ENCODE measurements at regions not wholly inside any gene's neighbourhood (a gene's known extent, or its start where the extent isn't known, plus 50 kb on each side); places are given as distances from the start of the nearest gene placed in this dataset.
"Not testable (repeated sequence)": the region's sequence is repeated elsewhere in the genome, so short reads cannot be mapped to it uniquely, and the experiment has no call there.

DNA sequence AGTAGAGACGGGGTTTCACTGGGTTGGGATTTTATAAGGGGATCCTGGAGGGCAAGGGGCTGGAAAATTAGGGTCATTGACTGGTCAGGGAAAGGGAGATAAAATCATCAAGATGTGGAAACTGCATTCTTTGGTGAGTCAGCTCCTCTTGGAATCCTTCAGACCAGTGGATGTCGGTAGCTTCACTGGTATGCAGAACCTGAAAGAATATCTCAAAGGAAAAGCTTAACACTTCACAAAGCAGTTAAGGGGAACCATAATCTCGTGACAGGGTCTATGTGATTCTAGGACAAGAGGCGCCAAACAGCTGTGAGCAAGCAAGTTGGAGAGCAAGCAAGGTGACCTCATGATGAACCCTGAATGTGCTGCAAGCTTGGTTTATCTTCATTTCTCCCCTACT is 634.7 kb upstream of the AUTS2 start:
- Mint-ChIP-seq H3K4me3 (no peak overlapping the region), H3K36me3 (ENCODE audit: low read depth) (no peaks in the 10 kb centered on the region), H3K9me3 (peaks cover 44% of the 10 kb centered on the region), H3K27me3 (ENCODE audit: low read depth) (no peaks in the 10 kb centered on the region), H3K27ac (no peak overlapping the region), H3K4me1 (ENCODE audit: low read depth) (no peaks in the 10 kb centered on the region)
- DNase-seq (ENCODE audit: low spot score): no peak

DNA sequence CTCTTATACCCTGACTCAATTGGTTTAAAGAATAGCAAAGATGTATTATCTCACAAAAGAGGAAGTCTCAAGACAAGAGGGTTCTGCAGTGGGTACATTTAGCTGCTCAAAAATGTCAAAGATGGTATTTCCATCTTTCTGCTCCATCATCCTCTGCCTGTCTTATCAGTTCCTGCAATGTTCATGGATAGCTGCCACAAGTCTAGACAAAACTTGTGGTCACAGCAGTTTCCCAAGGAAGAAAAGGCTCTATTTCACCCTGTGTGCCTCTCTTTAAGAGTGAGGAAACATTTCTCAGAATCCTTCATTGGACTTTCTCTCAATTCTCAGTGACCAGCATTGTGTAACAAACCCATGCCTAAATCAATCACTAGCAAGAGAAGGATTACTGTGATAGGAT is 634.2 kb upstream of the AUTS2 start:
- no peaks in the 10 kb centered on the region for H3K4me1 Mint-ChIP-seq (ENCODE audit: low read depth)
- DNase-seq (ENCODE audit: low spot score): no peak
- H3K4me3 Mint-ChIP-seq: no peak overlapping the region
- H3K36me3 Mint-ChIP-seq (ENCODE audit: low read depth): no peaks in the 10 kb centered on the region
- H3K27me3 Mint-ChIP-seq (ENCODE audit: low read depth): no peaks in the 10 kb centered on the region
- H3K27ac Mint-ChIP-seq: no peak overlapping the region
- peaks cover 39% of the 10 kb centered on the region for H3K9me3 Mint-ChIP-seq

DNA sequence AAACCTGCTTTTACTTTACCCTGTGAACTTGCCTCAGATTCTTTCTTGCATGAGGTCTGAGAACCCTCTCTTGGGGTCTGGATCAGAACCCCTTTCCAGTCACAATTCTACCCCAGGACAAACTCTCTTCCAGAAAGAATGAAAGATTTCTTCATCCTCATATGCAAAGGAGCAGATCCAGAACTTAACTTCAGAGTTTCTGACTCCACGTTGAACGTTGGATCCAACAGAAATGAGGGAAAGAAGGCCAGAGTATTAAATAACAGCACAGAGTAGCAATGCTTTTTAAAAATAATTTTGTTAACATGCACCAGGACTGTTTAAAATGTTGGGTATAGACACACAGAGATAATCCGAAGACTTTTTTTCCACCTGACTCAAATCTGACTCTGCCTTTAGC is 632.9 kb upstream of the AUTS2 start:
- H3K9me3 Mint-ChIP-seq: peaks cover 39% of the 10 kb centered on the region
- H3K4me1 Mint-ChIP-seq (ENCODE audit: low read depth): no peaks in the 10 kb centered on the region
- H3K4me3 Mint-ChIP-seq: no peak overlapping the region
- no peaks in the 10 kb centered on the region for H3K36me3 Mint-ChIP-seq (ENCODE audit: low read depth)
- H3K27me3 Mint-ChIP-seq (ENCODE audit: low read depth): no peaks in the 10 kb centered on the region
- no peak overlapping the region for H3K27ac Mint-ChIP-seq
- no peak for DNase-seq (ENCODE audit: low spot score)

DNA sequence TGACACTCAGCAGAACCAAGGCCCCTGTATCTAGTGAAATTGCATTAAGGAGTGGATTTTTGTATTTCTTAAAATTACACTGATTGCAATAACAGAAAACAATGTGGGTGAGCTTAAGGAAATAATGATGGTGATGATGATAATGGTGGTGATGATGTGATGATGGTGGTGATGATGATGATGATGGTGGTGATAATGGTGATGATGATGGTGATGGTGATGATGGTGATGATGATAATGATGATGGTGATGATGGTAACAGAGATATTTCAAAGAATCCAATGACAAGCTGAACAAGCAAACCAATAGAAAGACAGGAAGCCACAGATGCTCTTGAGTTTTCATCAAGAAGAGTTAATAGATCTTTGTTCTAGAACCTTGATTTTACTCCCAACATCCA is 630.7 kb upstream of the AUTS2 start:
- Mint-ChIP-seq H3K27ac (no peak overlapping the region), H3K4me3 (no peak overlapping the region), H3K9me3 (peaks cover 52% of the 10 kb centered on the region), H3K36me3 (ENCODE audit: low read depth) (no peaks in the 10 kb centered on the region), H3K4me1 (ENCODE audit: low read depth) (no peaks in the 10 kb centered on the region), H3K27me3 (ENCODE audit: low read depth) (no peaks in the 10 kb centered on the region)
- no peak for DNase-seq (ENCODE audit: low spot score)

DNA sequence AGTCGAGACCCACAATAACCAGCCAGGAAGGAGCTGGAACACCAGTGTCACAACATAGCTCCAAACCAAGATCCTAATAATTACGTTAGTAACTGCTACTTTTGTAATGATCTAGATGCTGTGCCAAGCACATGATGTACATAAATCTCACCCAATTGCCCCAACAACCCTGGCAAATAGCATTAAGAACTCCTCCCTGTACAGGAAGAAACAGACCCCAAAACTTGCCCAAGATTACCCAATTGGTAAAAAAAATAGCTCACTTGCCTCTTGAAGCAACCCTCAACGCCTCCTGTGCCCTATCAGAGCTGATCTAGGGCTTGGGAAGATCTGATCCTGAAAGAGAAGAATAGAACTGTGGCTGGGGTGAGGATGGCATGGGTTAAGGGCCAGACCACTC is 628.7 kb upstream of the AUTS2 start:
- H3K9me3 Mint-ChIP-seq: peaks cover 54% of the 10 kb centered on the region

DNA sequence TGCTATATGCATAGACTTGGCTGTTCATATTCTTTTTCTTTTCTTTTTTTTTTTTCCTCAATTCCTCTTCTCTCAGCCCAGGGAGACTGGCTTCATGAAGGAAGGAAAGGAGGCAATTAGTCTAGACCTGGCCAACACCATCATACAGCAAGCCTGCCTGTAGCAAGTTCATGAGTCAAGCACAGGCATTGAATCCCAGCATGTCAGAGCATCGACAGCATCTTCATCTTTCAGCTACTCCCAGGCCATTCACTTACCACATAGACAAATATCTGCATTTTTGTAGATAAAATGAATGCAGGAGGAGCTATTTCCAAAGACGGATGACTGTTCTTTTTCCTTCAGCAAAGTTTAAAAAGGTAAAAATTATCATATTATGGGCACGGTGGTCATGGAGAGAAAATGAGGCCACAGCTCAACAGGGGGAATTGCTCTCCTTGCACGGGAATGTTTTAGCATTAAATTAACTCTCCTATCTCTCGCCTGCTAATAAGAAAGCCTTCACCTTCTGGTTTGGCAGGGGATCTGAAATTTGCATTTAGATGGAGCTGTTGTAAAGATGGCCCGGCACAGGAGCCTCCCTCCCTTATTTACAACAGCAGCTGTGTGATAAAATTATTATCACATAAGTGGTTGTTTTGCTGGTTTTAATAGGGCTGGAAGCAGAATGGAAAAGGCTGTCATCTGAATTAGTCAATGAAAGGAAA is 626.5 kb upstream of the AUTS2 start:
- H3K27me3 Mint-ChIP-seq (ENCODE audit: low read depth): no peaks in the 10 kb centered on the region
- no peaks in the 10 kb centered on the region for H3K36me3 Mint-ChIP-seq (ENCODE audit: low read depth)
- H3K9me3 Mint-ChIP-seq: peaks cover 49% of the 10 kb centered on the region
- no peak overlapping the region for H3K27ac Mint-ChIP-seq
- no peak for DNase-seq (ENCODE audit: low spot score)
- no peak overlapping the region for H3K4me3 Mint-ChIP-seq
- H3K4me1 Mint-ChIP-seq (ENCODE audit: low read depth): no peaks in the 10 kb centered on the region

More for the DNA sequence above, 628.7 kb upstream of the AUTS2 start:
- Mint-ChIP-seq H3K27ac (no peak overlapping the region), H3K27me3 (ENCODE audit: low read depth) (no peaks in the 10 kb centered on the region), H3K36me3 (ENCODE audit: low read depth) (no peaks in the 10 kb centered on the region), H3K4me3 (no peak overlapping the region), H3K4me1 (ENCODE audit: low read depth) (no peaks in the 10 kb centered on the region)
- no peak for DNase-seq (ENCODE audit: low spot score)

DNA sequence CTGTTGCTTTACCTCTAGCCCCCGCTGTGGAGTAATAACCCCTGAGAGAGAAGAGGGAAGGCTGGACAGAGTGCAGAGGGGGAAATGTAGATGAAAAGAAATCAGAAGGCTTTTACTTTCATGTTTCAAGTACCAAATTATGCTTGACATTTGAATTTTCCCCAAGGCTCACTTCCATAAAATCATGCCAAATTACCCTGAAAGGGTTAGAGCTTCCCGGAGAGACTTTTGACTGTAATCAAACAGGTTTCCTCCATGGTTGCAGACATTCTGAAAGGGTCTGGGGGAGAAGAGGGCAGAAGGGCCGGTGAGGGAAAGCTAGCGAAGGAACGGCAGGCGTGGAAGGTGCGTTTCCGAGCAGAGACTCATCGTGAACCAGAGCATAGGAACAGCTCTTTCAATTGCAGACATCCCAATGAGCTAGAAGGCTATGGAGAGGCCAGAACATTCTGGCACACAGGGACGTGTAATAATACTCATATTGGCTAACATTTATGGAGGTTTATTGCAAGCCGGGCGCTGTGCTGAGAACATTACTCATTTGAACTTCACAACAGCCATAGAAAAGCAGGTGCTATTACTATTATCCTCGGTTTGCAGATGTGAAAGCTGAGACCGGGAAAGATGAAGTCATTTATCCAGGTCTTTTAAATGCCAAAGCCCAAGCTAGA is 620.8 kb upstream of the AUTS2 start:
- Mint-ChIP-seq H3K4me1 (ENCODE audit: low read depth) (no peaks in the 10 kb centered on the region), H3K36me3 (ENCODE audit: low read depth) (no peaks in the 10 kb centered on the region), H3K27me3 (ENCODE audit: low read depth) (no peaks in the 10 kb centered on the region), H3K27ac (no peak overlapping the region), H3K9me3 (peaks cover 62% of the 10 kb centered on the region), H3K4me3 (no peak overlapping the region)
- no peak for DNase-seq (ENCODE audit: low spot score)

DNA sequence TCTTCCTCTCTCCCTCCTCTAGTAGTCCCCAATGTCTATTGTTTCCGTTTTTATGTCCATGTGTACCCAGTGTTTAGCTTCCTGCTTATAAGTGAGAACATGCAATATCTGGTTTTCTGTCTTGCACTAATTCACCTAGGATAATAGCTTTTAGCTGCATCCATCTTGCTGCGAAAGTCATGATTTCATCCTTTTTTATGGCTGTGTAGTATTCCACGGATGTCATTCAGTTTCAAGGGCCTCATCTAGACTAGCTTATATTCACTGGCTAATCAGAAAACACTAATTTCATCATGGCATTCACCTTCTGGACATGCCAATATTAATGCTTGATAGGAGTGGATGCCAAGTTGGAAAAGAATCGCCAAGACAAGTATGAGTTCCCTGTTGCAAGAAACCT is 619.6 kb upstream of the AUTS2 start:
- no peak overlapping the region for H3K4me3 Mint-ChIP-seq
- peaks cover 58% of the 10 kb centered on the region for H3K9me3 Mint-ChIP-seq
- H3K4me1 Mint-ChIP-seq (ENCODE audit: low read depth): no peaks in the 10 kb centered on the region
- DNase-seq (ENCODE audit: low spot score): no peak
- H3K27me3 Mint-ChIP-seq (ENCODE audit: low read depth): no peaks in the 10 kb centered on the region
- no peaks in the 10 kb centered on the region for H3K36me3 Mint-ChIP-seq (ENCODE audit: low read depth)
- H3K27ac Mint-ChIP-seq: no peak overlapping the region

DNA sequence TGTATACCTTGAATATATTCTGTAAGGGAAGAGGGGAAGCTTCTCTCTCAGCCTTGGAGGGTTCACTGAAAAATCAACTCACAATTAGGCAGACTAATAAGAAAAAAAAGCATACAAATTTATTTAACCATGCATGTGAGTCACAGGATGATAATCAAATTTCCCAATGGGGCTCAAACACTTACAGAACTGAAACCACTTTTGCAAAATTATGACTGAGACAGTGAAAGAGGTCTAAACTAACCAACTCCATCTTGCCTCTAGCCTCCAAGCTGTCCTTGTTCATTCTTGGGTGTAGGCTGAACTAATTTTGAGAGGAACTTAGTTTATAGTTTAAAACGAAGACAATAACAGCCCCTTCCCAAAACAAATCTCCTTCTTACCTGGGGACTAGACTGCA is 618.3 kb upstream of the AUTS2 start:
- Mint-ChIP-seq H3K36me3 (ENCODE audit: low read depth) (no peaks in the 10 kb centered on the region), H3K4me1 (ENCODE audit: low read depth) (no peaks in the 10 kb centered on the region), H3K9me3 (peaks cover 64% of the 10 kb centered on the region), H3K27ac (no peak overlapping the region), H3K4me3 (no peak overlapping the region), H3K27me3 (ENCODE audit: low read depth) (no peaks in the 10 kb centered on the region)
- DNase-seq (ENCODE audit: low spot score): no peak

DNA sequence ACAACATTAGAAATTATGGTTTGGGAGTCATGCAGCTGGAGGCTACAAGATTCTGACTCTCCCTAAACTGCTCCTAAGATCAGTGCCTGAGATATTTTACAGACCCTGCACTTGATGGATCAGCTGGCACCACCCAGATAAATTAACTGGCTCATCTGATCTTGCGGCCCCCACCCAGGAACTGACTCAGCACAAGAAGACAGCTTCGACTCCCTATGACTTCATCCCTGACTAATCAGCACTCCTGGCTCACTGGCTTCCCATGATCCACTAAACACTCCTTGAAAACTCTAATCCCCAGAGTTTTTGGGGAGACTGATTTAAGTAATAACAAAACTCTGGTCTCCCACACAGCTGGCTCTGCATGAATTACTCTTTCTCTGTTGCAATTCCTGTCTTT is 617.8 kb upstream of the AUTS2 start:
- not testable (repeated sequence) for H3K36me3 Mint-ChIP-seq (ENCODE audit: low read depth); H3K4me1 Mint-ChIP-seq (ENCODE audit: low read depth); DNase-seq (ENCODE audit: low spot score); H3K27ac Mint-ChIP-seq; H3K27me3 Mint-ChIP-seq (ENCODE audit: low read depth); H3K4me3 Mint-ChIP-seq
- H3K9me3 Mint-ChIP-seq: peaks cover 68% of the 10 kb centered on the region

DNA sequence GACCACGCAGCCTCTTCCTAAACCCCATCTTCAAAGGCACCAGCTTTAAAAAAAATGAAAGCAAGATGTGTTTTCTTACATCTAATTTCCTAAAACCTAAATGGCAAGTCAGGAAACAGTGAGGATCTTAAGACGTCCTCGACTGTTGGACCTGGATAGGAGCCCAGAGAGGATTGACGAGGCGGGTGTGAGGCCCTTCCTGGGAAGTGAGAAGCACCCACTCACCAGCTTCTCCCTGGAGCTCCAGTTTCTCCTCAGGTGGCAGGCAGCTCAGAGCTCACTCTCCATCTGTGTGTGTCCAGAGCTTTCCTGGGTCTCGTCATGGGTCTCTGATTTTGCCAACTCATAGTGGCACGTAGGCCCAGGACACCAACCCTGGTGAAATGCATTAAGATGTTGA is 614.0 kb upstream of the AUTS2 start:
- H3K27me3 Mint-ChIP-seq (ENCODE audit: low read depth): no peaks in the 10 kb centered on the region
- no peak for DNase-seq (ENCODE audit: low spot score)
- no peaks in the 10 kb centered on the region for H3K4me1 Mint-ChIP-seq (ENCODE audit: low read depth)
- H3K4me3 Mint-ChIP-seq: no peak overlapping the region
- peaks cover 65% of the 10 kb centered on the region for H3K9me3 Mint-ChIP-seq
- no peaks in the 10 kb centered on the region for H3K36me3 Mint-ChIP-seq (ENCODE audit: low read depth)
- H3K27ac Mint-ChIP-seq: no peak overlapping the region

DNA sequence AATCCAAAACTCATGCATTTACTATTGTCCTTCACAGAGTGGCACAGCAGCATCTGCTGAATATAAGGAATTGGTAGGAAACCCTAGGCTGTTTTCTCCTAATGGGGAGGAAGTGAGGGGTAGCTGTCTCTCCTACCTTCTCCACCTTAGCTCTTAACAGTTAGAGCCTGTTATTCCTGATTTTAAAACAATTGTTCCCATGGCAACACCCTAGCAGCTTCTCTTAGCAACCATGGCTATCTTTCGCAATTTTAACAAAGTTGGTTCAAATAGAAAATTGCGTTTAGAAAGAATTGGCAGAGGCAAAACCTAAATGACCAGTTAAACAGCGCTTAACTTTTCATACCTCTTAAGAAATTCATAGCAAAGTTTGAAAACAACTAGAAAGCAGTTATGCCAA is 603.4 kb upstream of the AUTS2 start:
- H3K36me3 Mint-ChIP-seq (ENCODE audit: low read depth): no peaks in the 10 kb centered on the region
- H3K9me3 Mint-ChIP-seq: peaks cover 50% of the 10 kb centered on the region
- H3K4me1 Mint-ChIP-seq (ENCODE audit: low read depth): no peaks in the 10 kb centered on the region
- no peaks in the 10 kb centered on the region for H3K27me3 Mint-ChIP-seq (ENCODE audit: low read depth)
- no peak for DNase-seq (ENCODE audit: low spot score)
- H3K4me3 Mint-ChIP-seq: no peak overlapping the region
- H3K27ac Mint-ChIP-seq: no peak overlapping the region

DNA sequence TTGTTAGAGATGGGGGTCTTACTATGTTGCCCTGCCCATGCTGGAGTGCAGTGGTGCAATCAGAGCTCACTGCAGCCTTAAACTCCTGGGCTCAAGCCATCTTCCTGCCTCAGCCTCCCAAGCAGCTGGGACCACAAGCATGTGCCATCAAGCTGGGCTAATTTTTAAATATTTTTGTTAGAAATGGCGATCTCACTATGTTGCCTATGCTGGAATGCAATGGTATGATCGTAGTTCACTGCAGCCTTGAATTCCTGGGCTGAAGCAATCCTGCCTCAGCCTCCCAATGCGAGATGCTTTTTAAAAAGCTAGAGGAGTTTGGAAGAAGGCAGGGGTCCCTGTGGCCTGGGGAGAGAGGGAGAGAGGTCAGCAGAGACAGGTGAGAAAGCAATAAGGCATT is 600.1 kb upstream of the AUTS2 start:
- Mint-ChIP-seq H3K9me3 (peaks cover 67% of the 10 kb centered on the region), H3K4me1 (ENCODE audit: low read depth) (no peaks in the 10 kb centered on the region), H3K27me3 (ENCODE audit: low read depth) (no peaks in the 10 kb centered on the region), H3K4me3 (no peak overlapping the region), H3K36me3 (ENCODE audit: low read depth) (no peaks in the 10 kb centered on the region), H3K27ac (no peak overlapping the region)
- no peak for DNase-seq (ENCODE audit: low spot score)

DNA sequence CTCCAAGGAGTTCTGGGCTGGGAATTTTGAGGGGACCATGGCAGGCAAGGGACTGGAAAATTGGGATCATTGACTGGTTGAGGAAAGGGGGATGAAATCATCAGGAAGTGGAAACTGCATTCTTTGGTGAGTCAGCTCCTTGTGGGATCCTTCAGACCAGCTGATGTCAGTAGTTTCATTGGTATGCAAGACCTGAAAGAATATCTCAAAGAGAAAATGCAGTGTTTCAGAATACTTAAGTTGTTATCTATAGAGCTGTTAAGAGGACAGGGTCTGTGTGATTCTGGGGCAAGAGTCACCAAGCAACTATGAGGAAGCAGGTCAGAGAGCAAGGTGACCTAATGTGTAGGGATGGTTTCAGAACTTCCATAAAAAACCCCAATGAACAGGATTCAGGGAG is 595.9 kb upstream of the AUTS2 start:
- Mint-ChIP-seq H3K9me3 (peaks cover 65% of the 10 kb centered on the region), H3K27me3 (ENCODE audit: low read depth) (no peaks in the 10 kb centered on the region), H3K4me3 (no peak overlapping the region), H3K4me1 (ENCODE audit: low read depth) (no peaks in the 10 kb centered on the region), H3K36me3 (ENCODE audit: low read depth) (no peaks in the 10 kb centered on the region), H3K27ac (no peak overlapping the region)
- DNase-seq (ENCODE audit: low spot score): no peak

DNA sequence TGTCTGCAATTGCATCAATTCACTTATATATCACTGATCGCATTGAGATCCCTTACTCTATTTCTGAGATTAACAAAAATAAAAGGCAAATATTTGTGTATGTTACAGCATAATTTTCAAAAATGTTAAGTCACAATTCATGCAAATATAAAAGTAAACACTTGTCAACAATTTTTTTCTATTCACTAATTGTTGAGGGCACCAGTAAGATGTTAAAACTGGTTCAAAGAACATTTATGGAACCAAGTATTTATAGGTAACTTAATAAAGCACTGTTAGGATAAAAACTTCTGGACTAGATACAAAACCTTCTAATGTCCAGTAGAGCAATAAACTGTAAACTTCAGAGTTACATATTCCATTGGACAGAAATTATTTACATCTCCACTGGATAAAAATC is 586.1 kb upstream of the AUTS2 start:
- peaks cover 36% of the 10 kb centered on the region for H3K9me3 Mint-ChIP-seq
- no peak for DNase-seq (ENCODE audit: low spot score)
- no peaks in the 10 kb centered on the region for H3K36me3 Mint-ChIP-seq (ENCODE audit: low read depth)
- H3K27me3 Mint-ChIP-seq (ENCODE audit: low read depth): no peaks in the 10 kb centered on the region
- no peaks in the 10 kb centered on the region for H3K4me1 Mint-ChIP-seq (ENCODE audit: low read depth)
- H3K27ac Mint-ChIP-seq: no peak overlapping the region
- H3K4me3 Mint-ChIP-seq: no peak overlapping the region
